ENCODE measurements at regions not wholly inside any gene's neighbourhood (a gene's known extent, or its start where the extent isn't known, plus 50 kb on each side); places are given as distances from the start of the nearest gene placed in this dataset.
A peak's percentile ranks its signal among the peaks of the same experiment; 100 is the strongest.

DNA sequence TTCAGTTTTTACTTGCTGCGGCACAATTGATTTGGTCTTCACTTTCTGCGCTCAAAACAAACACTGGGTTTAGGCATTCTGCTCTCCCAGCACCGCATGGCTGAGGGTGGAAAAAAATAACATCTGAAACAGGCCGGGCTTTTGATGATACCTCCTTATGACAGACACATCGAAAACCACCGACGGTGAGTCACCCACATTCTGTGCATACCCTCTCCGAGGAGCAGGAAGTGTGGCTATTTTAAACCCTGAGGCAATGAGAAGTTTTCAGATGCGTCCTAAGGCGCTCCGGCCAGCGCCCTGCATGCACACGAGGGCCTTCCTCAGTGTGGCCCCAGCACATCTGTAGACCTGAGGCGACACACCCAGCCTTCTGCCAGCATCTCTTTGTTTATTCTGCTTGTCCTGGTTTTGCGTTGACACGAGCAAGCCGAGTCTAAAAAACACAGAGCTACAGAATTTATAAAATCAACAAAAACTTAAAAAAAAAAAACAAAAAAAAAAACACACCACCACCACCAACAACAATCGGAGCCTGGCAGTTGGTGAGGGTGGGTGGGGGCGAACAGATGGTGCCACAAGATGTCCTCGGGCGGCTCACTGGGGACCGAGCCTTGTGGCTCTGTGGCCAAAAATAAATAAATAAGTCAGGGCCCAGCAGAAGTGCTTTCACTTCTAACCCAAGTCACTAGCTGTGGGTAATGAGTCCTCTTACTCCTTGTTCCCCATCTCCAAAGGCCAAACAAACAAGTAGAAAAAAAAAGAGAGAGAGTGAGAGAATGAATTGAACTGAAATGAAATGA, 162.6 kb upstream of the IRF2BP2 start:
- CTCF ChIA-PET = interaction anchor here (1.0 kb wide), 1 partner anchor 9 kb away, joined by 4 read pairs; no protein-coding TSS in a partner anchor
- Histone ChIP-seq H3K36me3 (ENCODE audit: control insufficient read depth, insufficient read depth, low read length) (no peaks in the 10 kb centered on the region), H3K4me3 (ENCODE audit: low read depth, low read length) (no peak overlapping the region), H3K27me3 (ENCODE audit: control insufficient read depth, insufficient read depth, low read length) (0 out of 2 replicates have a peak, but pooled peaks cover 2% of the 10 kb centered on the region)
- POLR2A ChIA-PET = interaction anchor here (0.5 to 0.6 kb wide), 4 partner anchors 48 to 190 kb away, joined by 3 to 15 read pairs (median 8); no protein-coding TSS in a partner anchor
- DNase-seq (ENCODE audit: low read depth) = peak; percentile 96
- TF ChIP-seq, protein P1, sequence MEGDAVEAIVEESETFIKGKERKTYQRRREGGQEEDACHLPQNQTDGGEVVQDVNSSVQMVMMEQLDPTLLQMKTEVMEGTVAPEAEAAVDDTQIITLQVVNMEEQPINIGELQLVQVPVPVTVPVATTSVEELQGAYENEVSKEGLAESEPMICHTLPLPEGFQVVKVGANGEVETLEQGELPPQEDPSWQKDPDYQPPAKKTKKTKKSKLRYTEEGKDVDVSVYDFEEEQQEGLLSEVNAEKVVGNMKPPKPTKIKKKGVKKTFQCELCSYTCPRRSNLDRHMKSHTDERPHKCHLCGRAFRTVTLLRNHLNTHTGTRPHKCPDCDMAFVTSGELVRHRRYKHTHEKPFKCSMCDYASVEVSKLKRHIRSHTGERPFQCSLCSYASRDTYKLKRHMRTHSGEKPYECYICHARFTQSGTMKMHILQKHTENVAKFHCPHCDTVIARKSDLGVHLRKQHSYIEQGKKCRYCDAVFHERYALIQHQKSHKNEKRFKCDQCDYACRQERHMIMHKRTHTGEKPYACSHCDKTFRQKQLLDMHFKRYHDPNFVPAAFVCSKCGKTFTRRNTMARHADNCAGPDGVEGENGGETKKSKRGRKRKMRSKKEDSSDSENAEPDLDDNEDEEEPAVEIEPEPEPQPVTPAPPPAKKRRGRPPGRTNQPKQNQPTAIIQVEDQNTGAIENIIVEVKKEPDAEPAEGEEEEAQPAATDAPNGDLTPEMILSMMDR (IDR thresholded peaks at IDR 0.05; ENCODE audit: insufficient read depth, low read depth, low read length) = no peak

DNA sequence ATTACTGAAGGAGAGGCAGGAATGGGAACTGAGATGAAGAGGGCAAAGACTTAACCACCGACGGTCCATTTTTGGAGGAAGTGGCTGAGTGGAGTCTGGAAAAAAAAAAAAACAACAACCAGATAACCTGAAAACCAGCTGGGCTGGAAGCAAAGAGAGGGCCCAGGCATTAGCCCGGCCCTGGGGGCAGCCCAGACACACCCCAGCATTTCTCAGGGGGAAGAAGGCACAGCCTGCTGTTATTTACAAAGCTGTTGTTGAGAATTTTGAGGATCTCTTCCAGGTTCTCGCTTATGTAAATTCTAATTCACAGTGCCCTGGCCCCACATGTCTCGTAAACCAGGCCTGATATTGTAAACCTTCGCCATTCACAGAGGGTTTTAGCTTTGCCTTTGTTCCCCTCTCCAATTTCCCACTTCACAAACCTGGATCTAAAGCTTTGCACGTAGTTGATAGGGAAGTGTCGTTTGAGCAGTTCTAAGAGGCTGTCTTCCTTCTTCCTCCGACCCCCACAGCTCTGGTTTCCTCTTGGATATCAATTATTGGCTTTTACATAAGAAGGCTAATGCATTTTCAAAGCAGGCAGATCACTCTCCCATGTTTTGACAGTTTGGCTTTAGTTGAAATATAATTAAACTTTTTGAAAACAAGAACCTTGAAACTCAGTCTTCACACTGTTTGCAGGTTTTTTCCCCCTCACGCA, 161.8 kb upstream of the IRF2BP2 start:
- ChIA-PET CTCF (interaction anchor here (1.9 kb wide), 1 partner anchor 25 kb away, joined by 3 read pairs; no protein-coding TSS in a partner anchor), POLR2A (interaction anchor here (0.6 kb wide), 2 partner anchors 26 to 48 kb away, joined by 4 to 15 read pairs; no protein-coding TSS in a partner anchor)
- TF ChIP-seq, protein P1 (IDR thresholded peaks at IDR 0.05; ENCODE audit: insufficient read depth, low read depth, low read length) = no peak
- no peak overlapping the region for H3K4me3 ChIP-seq (ENCODE audit: low read depth, low read length)
- no peaks in the 10 kb centered on the region for H3K27me3 ChIP-seq (ENCODE audit: control insufficient read depth, insufficient read depth, low read length)
- H3K36me3 ChIP-seq (ENCODE audit: control insufficient read depth, insufficient read depth, low read length) = no peaks in the 10 kb centered on the region
- no peak for DNase-seq (ENCODE audit: low read depth)

DNA sequence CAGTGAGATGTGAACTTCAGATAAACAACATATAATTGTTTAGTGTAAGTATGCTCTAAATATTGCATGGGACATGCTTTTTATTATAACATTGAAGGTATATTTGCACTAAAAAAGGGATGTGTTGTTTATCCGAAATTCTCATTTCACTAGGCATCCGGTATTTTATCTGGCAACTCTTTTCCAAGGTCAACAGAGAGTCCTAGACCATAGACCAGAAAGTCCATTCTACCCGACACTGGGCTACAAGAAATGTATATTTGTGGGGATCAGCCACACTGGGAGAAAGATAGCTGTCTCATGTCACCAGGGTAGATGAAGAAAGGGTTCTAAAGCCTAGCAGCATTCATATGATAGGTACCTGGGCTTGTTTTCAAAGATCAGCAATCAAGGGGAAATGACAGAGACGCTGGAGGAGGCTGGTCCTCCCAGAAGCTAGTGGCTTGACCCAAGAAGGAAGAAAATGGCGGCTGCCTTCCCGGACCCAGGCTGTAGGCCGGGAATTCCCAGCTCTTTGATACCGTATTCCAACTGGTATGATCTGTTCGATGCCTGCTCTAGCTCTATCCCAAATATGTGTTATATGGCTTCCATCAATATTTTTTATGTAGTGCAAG, 161.1 kb upstream of the IRF2BP2 start:
- TF ChIP-seq, protein P1 (IDR thresholded peaks at IDR 0.05; ENCODE audit: insufficient read depth, low read depth, low read length) = no peak
- no peaks in the 10 kb centered on the region for H3K36me3 ChIP-seq (ENCODE audit: control insufficient read depth, insufficient read depth, low read length)
- no peak overlapping the region for H3K4me3 ChIP-seq (ENCODE audit: low read depth, low read length)
- no peak for DNase-seq (ENCODE audit: low read depth)
- CTCF ChIA-PET = interaction anchor here (1.9 kb wide), 1 partner anchor 25 kb away, joined by 3 read pairs; no protein-coding TSS in a partner anchor
- H3K27me3 ChIP-seq (ENCODE audit: control insufficient read depth, insufficient read depth, low read length) = no peaks in the 10 kb centered on the region
- POLR2A ChIA-PET = interaction anchor here (0.6 kb wide), 1 partner anchor 25 kb away, joined by 4 read pairs; no protein-coding TSS in a partner anchor

DNA sequence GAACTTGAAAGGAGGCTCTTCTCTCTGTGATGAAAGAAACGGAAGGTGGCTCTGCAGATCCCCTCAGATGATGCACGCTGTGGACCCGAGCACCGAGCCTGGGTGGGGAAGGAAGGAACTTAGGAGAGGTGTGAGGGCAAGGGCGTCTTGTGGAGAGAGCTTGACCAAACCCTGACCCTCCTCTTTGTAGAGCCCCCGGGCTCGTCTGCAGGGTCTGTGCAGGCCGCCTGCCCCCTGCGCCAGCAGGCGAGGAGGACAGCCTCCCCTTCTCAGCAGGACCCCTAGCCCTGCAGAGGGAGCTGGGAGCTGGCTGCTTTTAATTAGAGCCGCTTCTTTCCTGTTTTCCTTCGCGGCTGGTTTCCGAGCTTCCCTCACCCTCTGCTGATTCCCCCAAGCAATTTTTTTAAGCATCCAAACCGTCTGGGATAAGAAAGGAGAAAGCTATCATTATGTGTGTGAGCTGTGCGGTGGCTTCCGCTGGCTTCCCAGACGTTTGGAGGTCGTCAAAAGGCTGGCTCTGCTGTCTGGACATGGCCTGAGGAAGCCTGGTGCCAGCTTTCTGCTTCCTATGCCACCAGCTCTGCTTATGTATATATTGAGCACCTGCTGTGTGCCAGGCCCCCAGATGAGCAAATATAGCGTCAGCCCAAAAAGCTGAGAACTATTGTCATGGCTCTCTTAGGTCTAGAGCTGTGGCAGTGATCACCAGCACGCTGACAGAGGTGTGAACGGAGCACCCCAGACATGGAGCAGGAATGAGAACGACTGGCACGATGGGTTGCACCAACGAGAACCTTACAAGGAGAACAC, 160.2 kb upstream of the IRF2BP2 start:
- CTCF ChIA-PET = interaction anchor here (1.9 kb wide), 1 partner anchor 24 kb away, joined by 3 read pairs; no protein-coding TSS in a partner anchor

More for the DNA sequence above, 160.2 kb upstream of the IRF2BP2 start:
- no peaks in the 10 kb centered on the region for H3K27me3 ChIP-seq (ENCODE audit: control insufficient read depth, insufficient read depth, low read length)
- H3K4me3 ChIP-seq (ENCODE audit: low read depth, low read length) = no peak overlapping the region
- DNase-seq (ENCODE audit: low read depth) = no peak
- POLR2A ChIA-PET = no interaction called here
- H3K36me3 ChIP-seq (ENCODE audit: control insufficient read depth, insufficient read depth, low read length) = no peaks in the 10 kb centered on the region
- TF ChIP-seq, protein P1 (IDR thresholded peaks at IDR 0.05; ENCODE audit: insufficient read depth, low read depth, low read length) = no peak

Data from BJ (cell line).